HEK293 (cell line): ENCODE measurements at regions not wholly inside any gene's neighbourhood (a gene's known extent, or its start where the extent isn't known, plus 50 kb on each side); places are given as distances from the start of the nearest gene placed in this dataset.

Experiments
- CTCF ChIA-PET: fragments of 350-600 bp; formaldehyde crosslinking; extraction: SDS; loops from one replicate; lab custom pipeline; 2021; ENCODE audit warnings: antibody characterized with exemption; lab: Yijun Ruan, JAX
- POLR2A ChIA-PET: fragments of 300-600 bp; formaldehyde crosslinking; extraction: SDS; loops from one replicate; lab custom pipeline; 2020; ENCODE audit warnings: antibody characterized with exemption, inconsistent platforms; lab: Yijun Ruan, JAX
- H3K27ac ChIP-seq: fragments of 200-500 bp; sonication (Bioruptor generic); 2 replicates; pipeline ENCODE4 v1.5.1; 2014; ENCODE audit warnings: low read depth, low read length, control low read depth, inconsistent platforms; ENCODE audit errors: extremely low read depth
- H3K36me3 ChIP-seq, 2 experiments: fragments of 200-500 bp in 1 of 2; sonication (Bioruptor generic) in 1 of 2; 1 replicate in 1 of 2; 2 replicates in 1 of 2; pipeline ENCODE4 v1.5.1; 2014 to 2017; ENCODE audit warnings: inconsistent platforms in 2 of 2, low read length in 2 of 2; ENCODE audit not compliant: control insufficient read depth in 2 of 2, insufficient read depth in 1 of 2
- H3K4me1 ChIP-seq: fragments of 200-500 bp; sonication (Bioruptor generic); 2 replicates; pipeline ENCODE4 v1.5.1; 2014; ENCODE audit warnings: mild to moderate bottlenecking, low read length, inconsistent platforms; ENCODE audit not compliant: control insufficient read depth, insufficient read depth
- H3K4me3 ChIP-seq: 2 replicates; pipeline ENCODE4 v1.5.1; 2011; ENCODE audit warnings: low read depth, mild to moderate bottlenecking, control low read depth, low read length, moderate library complexity
- H3K9me3 ChIP-seq: fragments of 200-500 bp; sonication (Bioruptor generic); 2 replicates; pipeline ENCODE4 v1.5.1; 2014; ENCODE audit warnings: low read depth, low read length, inconsistent platforms; ENCODE audit not compliant: control insufficient read depth, insufficient read depth
- MEIS1 ChIP-seq: sonication (generic); formaldehyde crosslinking; IDR thresholded peaks from 2 replicates; pipeline ENCODE4 v1.8.1; 2022; ENCODE audit warnings: missing genetic modification reagents, mild to moderate bottlenecking, borderline replicate concordance
- MZF1 ChIP-seq: fragments of 450-650 bp; formaldehyde crosslinking; IDR thresholded peaks from 2 replicates; pipeline ENCODE4 v1.5.1; 2017; ENCODE audit warnings: missing biosample characterization, missing genetic modification characterization, borderline replicate concordance
- PATZ1 ChIP-seq: fragments of 450-650 bp; formaldehyde crosslinking; IDR thresholded peaks from 2 replicates; pipeline ENCODE4 v1.5.1; 2016; ENCODE audit warnings: missing biosample characterization, missing genetic modification characterization
- PRDM2 ChIP-seq: fragments of 450-650 bp; formaldehyde crosslinking; IDR thresholded peaks from 2 replicates; pipeline ENCODE4 v1.5.1; 2016; ENCODE audit warnings: missing biosample characterization, missing genetic modification characterization, borderline replicate concordance
- SP2 ChIP-seq: fragments of 450-650 bp; formaldehyde crosslinking; IDR thresholded peaks from 2 replicates; pipeline ENCODE4 v1.5.1; 2016; ENCODE audit warnings: missing biosample characterization, missing genetic modification characterization
- TSHZ1 ChIP-seq: fragments of 450-650 bp; formaldehyde crosslinking; IDR thresholded peaks from 2 replicates; pipeline ENCODE4 v1.5.1; 2016; ENCODE audit warnings: missing biosample characterization, missing genetic modification characterization, borderline replicate concordance
- ZBTB1 ChIP-seq: fragments of 450-650 bp; formaldehyde crosslinking; IDR thresholded peaks from 2 replicates; pipeline ENCODE4 v1.5.1; 2016; ENCODE audit warnings: missing biosample characterization, missing genetic modification characterization
- ZNF169 ChIP-seq: fragments of 450-650 bp; formaldehyde crosslinking; IDR thresholded peaks from 2 replicates; pipeline ENCODE4 v1.5.1; 2016; ENCODE audit warnings: missing biosample characterization, missing genetic modification characterization
- ZNF24 ChIP-seq: fragments of 450-650 bp; formaldehyde crosslinking; IDR thresholded peaks from 2 replicates; pipeline ENCODE4 v1.5.1; 2016; ENCODE audit warnings: missing biosample characterization, missing genetic modification characterization
- ZNF266 ChIP-seq: fragments of 450-650 bp; formaldehyde crosslinking; IDR thresholded peaks from 2 replicates; pipeline ENCODE4 v1.5.1; 2016; ENCODE audit warnings: missing biosample characterization, missing genetic modification characterization, low read depth
- ZNF530 ChIP-seq: fragments of 450-650 bp; formaldehyde crosslinking; IDR thresholded peaks from 2 replicates; pipeline ENCODE4 v1.5.1; 2016; ENCODE audit warnings: low read depth, missing biosample characterization, missing genetic modification characterization
- ZNF571 ChIP-seq: fragments of 450-650 bp; formaldehyde crosslinking; IDR thresholded peaks from 2 replicates; pipeline ENCODE4 v1.5.0; 2017; ENCODE audit warnings: missing biosample characterization, missing genetic modification characterization
- ZNF600 ChIP-seq: fragments of 450-650 bp; formaldehyde crosslinking; IDR thresholded peaks from 2 replicates; pipeline ENCODE4 v1.5.1; 2016; ENCODE audit warnings: missing biosample characterization, missing genetic modification characterization
- ZNF610 ChIP-seq: fragments of 450-650 bp; formaldehyde crosslinking; IDR thresholded peaks from 2 replicates; pipeline ENCODE4 v1.5.1; 2016; ENCODE audit warnings: missing biosample characterization, missing genetic modification characterization, borderline replicate concordance
- ZNF707 ChIP-seq: fragments of 450-650 bp; formaldehyde crosslinking; IDR thresholded peaks from 2 replicates; pipeline ENCODE4 v1.5.1; 2016; ENCODE audit warnings: missing biosample characterization, missing genetic modification characterization
- ZNF777 ChIP-seq: fragments of 450-650 bp; formaldehyde crosslinking; IDR thresholded peaks from 2 replicates; pipeline ENCODE4 v1.5.1; 2017; ENCODE audit warnings: missing biosample characterization, missing genetic modification characterization, borderline replicate concordance
- ZXDB ChIP-seq: fragments of 450-650 bp; formaldehyde crosslinking; IDR thresholded peaks from 2 replicates; pipeline ENCODE4 v1.5.1; 2016; ENCODE audit warnings: missing biosample characterization, missing genetic modification characterization
- TF ChIP-seq, protein P1 (sequence below): fragments of 450-650 bp; formaldehyde crosslinking; IDR thresholded peaks from 2 replicates; pipeline ENCODE4 v1.5.1; 2016; ENCODE audit warnings: missing biosample characterization, missing genetic modification characterization
- TF ChIP-seq, protein P2 (sequence below): fragments of 450-650 bp; formaldehyde crosslinking; IDR thresholded peaks from 2 replicates; pipeline ENCODE4 v1.5.1; 2016; ENCODE audit warnings: missing biosample characterization, missing genetic modification characterization
- TF ChIP-seq, protein P3 (sequence below): fragments of 450-650 bp; formaldehyde crosslinking; IDR thresholded peaks from 2 replicates; pipeline ENCODE4 v1.5.1; 2017; ENCODE audit warnings: missing biosample characterization, missing genetic modification characterization

DNA sequence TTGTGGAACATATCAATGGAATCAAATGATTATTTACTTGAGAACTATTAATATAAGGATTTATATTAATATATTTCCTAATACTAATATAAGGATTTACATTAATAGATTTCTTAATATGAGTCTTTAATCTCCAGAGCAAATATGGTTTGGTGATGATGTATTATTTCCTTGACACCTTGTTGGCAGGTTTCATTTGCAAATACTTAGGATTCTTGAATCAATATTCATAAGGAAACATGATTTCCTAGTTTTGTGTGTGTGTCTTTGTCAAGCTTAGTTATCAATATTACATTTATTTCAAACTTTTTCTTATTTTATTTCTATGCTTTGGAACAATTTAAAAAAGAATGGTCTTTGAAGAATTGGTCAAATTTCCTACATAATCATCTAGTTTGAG lies 138.5 kb downstream of the RAB38 start:
- Histone ChIP-seq H3K4me3 (no peak overlapping the region), H3K36me3 (no peaks in the 10 kb centered on the region), H3K27ac (no peak overlapping the region), H3K9me3 (no peaks in the 10 kb centered on the region), H3K4me1 (no peaks in the 10 kb centered on the region)
- ChIA-PET POLR2A (no interaction called here), CTCF (no interaction called here)
- no peak for TF ChIP-seq MEIS1 (CRISPR knock-in tag)
- TF ChIP-seq, protein P1, sequence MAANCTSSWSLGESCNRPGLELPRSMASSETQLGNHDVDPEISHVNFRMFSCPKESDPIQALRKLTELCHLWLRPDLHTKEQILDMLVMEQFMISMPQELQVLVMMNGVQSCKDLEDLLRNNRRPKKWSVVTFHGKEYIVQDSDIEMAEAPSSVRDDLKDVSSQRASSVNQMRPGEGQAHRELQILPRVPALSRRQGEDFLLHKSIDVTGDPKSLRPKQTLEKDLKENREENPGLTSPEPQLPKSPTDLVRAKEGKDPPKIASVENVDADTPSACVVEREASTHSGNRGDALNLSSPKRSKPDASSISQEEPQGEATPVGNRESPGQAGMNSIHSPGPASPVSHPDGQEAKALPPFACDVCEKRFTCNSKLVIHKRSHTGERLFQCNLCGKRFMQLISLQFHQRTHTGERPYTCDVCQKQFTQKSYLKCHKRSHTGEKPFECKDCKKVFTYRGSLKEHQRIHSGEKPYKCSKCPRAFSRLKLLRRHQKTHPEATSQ (tag by site-specific recombination): no peak
- no peak for TF ChIP-seq PRDM2 (tag by site-specific recombination)
- no peak for TF ChIP-seq ZNF24 (tag by site-specific recombination)
- TF ChIP-seq ZNF169 (tag by site-specific recombination): no peak
- no peak for TF ChIP-seq PATZ1
- TF ChIP-seq, protein P2, sequence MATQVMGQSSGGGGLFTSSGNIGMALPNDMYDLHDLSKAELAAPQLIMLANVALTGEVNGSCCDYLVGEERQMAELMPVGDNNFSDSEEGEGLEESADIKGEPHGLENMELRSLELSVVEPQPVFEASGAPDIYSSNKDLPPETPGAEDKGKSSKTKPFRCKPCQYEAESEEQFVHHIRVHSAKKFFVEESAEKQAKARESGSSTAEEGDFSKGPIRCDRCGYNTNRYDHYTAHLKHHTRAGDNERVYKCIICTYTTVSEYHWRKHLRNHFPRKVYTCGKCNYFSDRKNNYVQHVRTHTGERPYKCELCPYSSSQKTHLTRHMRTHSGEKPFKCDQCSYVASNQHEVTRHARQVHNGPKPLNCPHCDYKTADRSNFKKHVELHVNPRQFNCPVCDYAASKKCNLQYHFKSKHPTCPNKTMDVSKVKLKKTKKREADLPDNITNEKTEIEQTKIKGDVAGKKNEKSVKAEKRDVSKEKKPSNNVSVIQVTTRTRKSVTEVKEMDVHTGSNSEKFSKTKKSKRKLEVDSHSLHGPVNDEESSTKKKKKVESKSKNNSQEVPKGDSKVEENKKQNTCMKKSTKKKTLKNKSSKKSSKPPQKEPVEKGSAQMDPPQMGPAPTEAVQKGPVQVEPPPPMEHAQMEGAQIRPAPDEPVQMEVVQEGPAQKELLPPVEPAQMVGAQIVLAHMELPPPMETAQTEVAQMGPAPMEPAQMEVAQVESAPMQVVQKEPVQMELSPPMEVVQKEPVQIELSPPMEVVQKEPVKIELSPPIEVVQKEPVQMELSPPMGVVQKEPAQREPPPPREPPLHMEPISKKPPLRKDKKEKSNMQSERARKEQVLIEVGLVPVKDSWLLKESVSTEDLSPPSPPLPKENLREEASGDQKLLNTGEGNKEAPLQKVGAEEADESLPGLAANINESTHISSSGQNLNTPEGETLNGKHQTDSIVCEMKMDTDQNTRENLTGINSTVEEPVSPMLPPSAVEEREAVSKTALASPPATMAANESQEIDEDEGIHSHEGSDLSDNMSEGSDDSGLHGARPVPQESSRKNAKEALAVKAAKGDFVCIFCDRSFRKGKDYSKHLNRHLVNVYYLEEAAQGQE (tag by site-specific recombination): no peak
- no peak for TF ChIP-seq ZNF571 (tag by site-specific recombination)
- no peak for TF ChIP-seq ZNF266
- TF ChIP-seq TSHZ1 (tag by site-specific recombination): no peak
- TF ChIP-seq ZNF707 (tag by site-specific recombination): no peak
- TF ChIP-seq MZF1 (tag by site-specific recombination): no peak
- no peak for TF ChIP-seq ZBTB1 (tag by site-specific recombination)
- TF ChIP-seq ZNF530 (tag by site-specific recombination): no peak
- TF ChIP-seq, protein P3, sequence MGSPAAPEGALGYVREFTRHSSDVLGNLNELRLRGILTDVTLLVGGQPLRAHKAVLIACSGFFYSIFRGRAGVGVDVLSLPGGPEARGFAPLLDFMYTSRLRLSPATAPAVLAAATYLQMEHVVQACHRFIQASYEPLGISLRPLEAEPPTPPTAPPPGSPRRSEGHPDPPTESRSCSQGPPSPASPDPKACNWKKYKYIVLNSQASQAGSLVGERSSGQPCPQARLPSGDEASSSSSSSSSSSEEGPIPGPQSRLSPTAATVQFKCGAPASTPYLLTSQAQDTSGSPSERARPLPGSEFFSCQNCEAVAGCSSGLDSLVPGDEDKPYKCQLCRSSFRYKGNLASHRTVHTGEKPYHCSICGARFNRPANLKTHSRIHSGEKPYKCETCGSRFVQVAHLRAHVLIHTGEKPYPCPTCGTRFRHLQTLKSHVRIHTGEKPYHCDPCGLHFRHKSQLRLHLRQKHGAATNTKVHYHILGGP (tag by site-specific recombination): no peak
- no peak for TF ChIP-seq SP2 (tag by site-specific recombination)
- TF ChIP-seq ZNF600 (tag by site-specific recombination): no peak
- TF ChIP-seq ZXDB (tag by site-specific recombination): no peak
- TF ChIP-seq ZNF777 (tag by site-specific recombination): no peak
- no peak for TF ChIP-seq ZNF610
